ENCODE measurements at regions not wholly inside any gene's neighbourhood (a gene's known extent, or its start where the extent isn't known, plus 50 kb on each side); places are given as distances from the start of the nearest gene placed in this dataset.

DNA sequence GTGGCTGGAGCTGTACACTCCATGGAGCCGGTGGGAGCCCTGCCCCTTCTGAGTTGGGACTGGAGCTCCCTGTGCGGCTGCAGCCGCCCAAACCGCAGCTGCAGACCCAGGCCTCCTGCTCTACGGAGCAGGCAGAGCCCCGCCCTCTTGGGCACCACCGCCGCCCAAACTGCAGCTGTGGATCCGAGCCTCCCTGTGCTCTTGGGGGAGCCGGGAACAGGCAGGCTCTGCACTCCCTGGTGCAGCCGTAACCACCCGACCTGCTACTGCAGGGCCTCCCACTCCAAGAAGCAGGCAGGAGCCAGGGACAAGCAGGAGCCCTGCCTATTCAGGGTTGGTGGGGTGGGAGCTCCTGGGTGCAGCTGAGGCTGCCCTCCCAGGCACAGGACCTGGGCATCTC is 237.5 kb upstream of the ATP6AP2 start:
- DNase-seq: no peak
- no peaks in the 10 kb centered on the region for H3K4me1 ChIP-seq
- H3K27ac ChIP-seq: no peak overlapping the region
- H3K27me3 ChIP-seq: no peaks in the 10 kb centered on the region
- 94% methylated on average over 5 of the region's 12 CpGs; no CpG with 5 or more reads in 1 of the 2 donors for WGBS, 2 donors (ENCODE audit: low coverage in 1 of 2)
- H3K9me3 ChIP-seq: no peaks in the 10 kb centered on the region
- H3K36me3 ChIP-seq: no peaks in the 10 kb centered on the region
- H3K4me3 ChIP-seq: no peak overlapping the region
- in situ Hi-C loops (cut with MboI; ENCODE audit: low pct_ligation_motif_present in 1 of 4, low pct_unique_long_range_greater_than_20kb in 1 of 4, low sequenced_read_pairs in 3 of 4) (no loop called here), intact Hi-C loops (cut with DNase I; ENCODE audit: low total_unique reads) (no loop called here)
- TF ChIP-seq, protein P1, sequence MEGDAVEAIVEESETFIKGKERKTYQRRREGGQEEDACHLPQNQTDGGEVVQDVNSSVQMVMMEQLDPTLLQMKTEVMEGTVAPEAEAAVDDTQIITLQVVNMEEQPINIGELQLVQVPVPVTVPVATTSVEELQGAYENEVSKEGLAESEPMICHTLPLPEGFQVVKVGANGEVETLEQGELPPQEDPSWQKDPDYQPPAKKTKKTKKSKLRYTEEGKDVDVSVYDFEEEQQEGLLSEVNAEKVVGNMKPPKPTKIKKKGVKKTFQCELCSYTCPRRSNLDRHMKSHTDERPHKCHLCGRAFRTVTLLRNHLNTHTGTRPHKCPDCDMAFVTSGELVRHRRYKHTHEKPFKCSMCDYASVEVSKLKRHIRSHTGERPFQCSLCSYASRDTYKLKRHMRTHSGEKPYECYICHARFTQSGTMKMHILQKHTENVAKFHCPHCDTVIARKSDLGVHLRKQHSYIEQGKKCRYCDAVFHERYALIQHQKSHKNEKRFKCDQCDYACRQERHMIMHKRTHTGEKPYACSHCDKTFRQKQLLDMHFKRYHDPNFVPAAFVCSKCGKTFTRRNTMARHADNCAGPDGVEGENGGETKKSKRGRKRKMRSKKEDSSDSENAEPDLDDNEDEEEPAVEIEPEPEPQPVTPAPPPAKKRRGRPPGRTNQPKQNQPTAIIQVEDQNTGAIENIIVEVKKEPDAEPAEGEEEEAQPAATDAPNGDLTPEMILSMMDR (IDR thresholded peaks at IDR 0.05): no peak
- TF ChIP-seq POLR2AphosphoS5 (IDR thresholded peaks at IDR 0.05): no peak
- TF ChIP-seq POLR2A (IDR thresholded peaks at IDR 0.05): no peak
- no peak for TF ChIP-seq EP300 (IDR thresholded peaks at IDR 0.05; ENCODE audit: low read depth)

DNA sequence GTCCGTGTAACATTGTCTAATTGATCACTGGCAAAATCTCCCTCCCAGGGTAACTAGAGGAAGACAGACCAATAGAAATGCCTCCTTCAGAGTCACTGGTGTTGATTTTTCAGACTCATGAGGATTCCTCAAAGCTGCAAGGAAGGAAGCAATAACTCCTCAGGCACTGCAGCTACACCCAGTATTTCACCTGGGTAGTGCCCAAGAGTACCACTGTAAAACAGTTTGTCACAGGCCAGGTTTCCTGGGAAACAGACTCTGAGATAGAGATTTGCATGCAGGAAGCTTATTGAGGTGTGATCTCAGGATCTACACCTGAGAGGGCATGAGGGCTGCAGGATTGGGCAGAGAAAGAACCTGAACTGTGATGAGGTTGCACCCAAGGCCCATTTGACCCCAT is 240.7 kb upstream of the ATP6AP2 start:
- TF ChIP-seq, protein P1 (IDR thresholded peaks at IDR 0.05): no peak
- TF ChIP-seq POLR2A (IDR thresholded peaks at IDR 0.05) (no peak), POLR2AphosphoS5 (IDR thresholded peaks at IDR 0.05) (no peak), EP300 (IDR thresholded peaks at IDR 0.05; ENCODE audit: low read depth) (no peak)
- in situ Hi-C loops (cut with MboI; ENCODE audit: low pct_ligation_motif_present in 1 of 4, low pct_unique_long_range_greater_than_20kb in 1 of 4, low sequenced_read_pairs in 3 of 4) (no loop called here), intact Hi-C loops (cut with DNase I; ENCODE audit: low total_unique reads) (no loop called here)
- 38% methylated on average over 1 of the region's 1 CpG; no CpG with 5 or more reads in 1 of the 2 donors for WGBS, 2 donors (ENCODE audit: low coverage in 1 of 2)
- Histone ChIP-seq H3K4me1 (no peaks in the 10 kb centered on the region), H3K9me3 (no peaks in the 10 kb centered on the region), H3K27me3 (no peaks in the 10 kb centered on the region), H3K27ac (no peak overlapping the region), H3K36me3 (no peaks in the 10 kb centered on the region), H3K4me3 (no peak overlapping the region)
- DNase-seq: no peak

DNA sequence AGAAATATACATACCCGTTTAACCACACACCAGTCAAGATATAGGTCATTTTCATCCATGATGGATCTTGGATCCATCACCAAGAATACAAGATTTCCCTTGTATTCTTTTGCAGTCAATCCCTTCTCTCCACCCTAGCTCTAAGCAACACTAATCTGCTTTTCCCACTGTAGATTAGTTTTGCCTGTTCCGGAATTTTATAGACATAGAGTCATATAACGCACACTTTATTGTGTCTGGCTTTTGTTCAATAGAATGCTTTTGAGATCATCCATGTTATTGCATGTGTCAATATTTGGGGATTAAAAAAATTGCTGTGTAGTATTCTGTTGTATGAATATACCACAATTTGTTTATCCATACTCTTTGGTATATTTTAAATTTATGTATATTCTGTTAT is 235.6 kb upstream of the BCOR start:
- Histone ChIP-seq H3K9me3 (no peaks in the 10 kb centered on the region), H3K36me3 (no peaks in the 10 kb centered on the region), H3K27me3 (no peaks in the 10 kb centered on the region), H3K4me3 (no peak overlapping the region), H3K27ac (no peak overlapping the region), H3K4me1 (no peaks in the 10 kb centered on the region)
- intact Hi-C loops (cut with DNase I; ENCODE audit: low total_unique reads) (no loop called here), in situ Hi-C loops (cut with MboI; ENCODE audit: low pct_ligation_motif_present in 1 of 4, low pct_unique_long_range_greater_than_20kb in 1 of 4, low sequenced_read_pairs in 3 of 4) (no loop called here)
- TF ChIP-seq POLR2A (IDR thresholded peaks at IDR 0.05) (no peak), EP300 (IDR thresholded peaks at IDR 0.05; ENCODE audit: low read depth) (no peak), POLR2AphosphoS5 (IDR thresholded peaks at IDR 0.05) (no peak)
- TF ChIP-seq, protein P1 (IDR thresholded peaks at IDR 0.05): no peak
- DNase-seq: no peak
- 33 to 55% methylated on average over 1 to 3 of the region's 3 CpGs for WGBS, 2 donors (ENCODE audit: low coverage in 1 of 2)

DNA sequence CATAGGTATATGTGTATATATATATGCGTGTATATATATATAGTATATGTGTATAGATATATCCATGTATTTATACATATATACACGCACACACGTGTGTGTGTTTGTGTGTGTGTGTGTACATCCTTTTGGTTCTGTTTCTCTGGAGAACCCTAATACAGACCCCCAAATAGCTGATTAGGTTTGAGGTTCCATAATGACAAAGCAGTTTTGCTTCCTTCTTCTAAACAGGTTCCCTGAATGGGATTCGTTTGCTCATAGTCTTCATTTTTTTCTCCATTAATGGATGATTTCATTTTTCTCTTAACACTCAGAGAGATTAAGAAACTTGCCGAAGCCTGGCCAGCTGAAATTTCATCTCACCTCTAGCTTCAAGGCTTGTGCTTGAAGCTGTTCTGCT is 234.0 kb upstream of the BCOR start:
- WGBS, 2 donors (ENCODE audit: low coverage in 1 of 2): 75 to 76% methylated on average over 5 of the region's 5 CpGs
- Histone ChIP-seq H3K27ac (no peak overlapping the region), H3K4me3 (no peak overlapping the region), H3K27me3 (no peaks in the 10 kb centered on the region), H3K4me1 (no peaks in the 10 kb centered on the region), H3K36me3 (no peaks in the 10 kb centered on the region), H3K9me3 (no peaks in the 10 kb centered on the region)
- in situ Hi-C loops (cut with MboI; ENCODE audit: low pct_ligation_motif_present in 1 of 4, low pct_unique_long_range_greater_than_20kb in 1 of 4, low sequenced_read_pairs in 3 of 4) (no loop called here), intact Hi-C loops (cut with DNase I; ENCODE audit: low total_unique reads) (no loop called here)
- DNase-seq: no peak
- no peak for TF ChIP-seq EP300 (IDR thresholded peaks at IDR 0.05; ENCODE audit: low read depth)

DNA sequence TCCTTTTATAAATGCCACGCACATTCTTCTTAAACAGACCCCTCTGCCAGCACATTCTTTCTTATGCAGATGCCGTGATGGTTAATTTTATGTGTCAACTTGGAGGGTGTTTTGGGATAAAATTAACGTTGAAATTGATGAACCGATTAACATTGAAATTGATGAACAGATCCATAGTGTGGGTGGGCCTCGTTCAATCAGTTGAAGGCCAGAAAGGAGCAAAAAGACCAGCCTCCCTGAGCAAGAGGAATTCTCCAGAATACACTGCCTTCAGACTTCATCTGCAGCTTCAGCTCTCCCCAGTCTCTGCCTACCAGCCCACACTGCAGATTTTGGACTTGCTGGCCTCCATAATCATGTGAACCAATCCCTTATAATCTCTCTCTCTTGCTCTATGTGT is 233.6 kb upstream of the BCOR start:
- in situ Hi-C loops (cut with MboI; ENCODE audit: low pct_ligation_motif_present in 1 of 4, low pct_unique_long_range_greater_than_20kb in 1 of 4, low sequenced_read_pairs in 3 of 4): no loop called here
- Histone ChIP-seq H3K27me3 (no peaks in the 10 kb centered on the region), H3K36me3 (no peaks in the 10 kb centered on the region), H3K4me3 (no peak overlapping the region), H3K4me1 (no peaks in the 10 kb centered on the region), H3K27ac (no peak overlapping the region), H3K9me3 (no peaks in the 10 kb centered on the region)
- TF ChIP-seq, protein P1 (IDR thresholded peaks at IDR 0.05): no peak
- TF ChIP-seq POLR2A (IDR thresholded peaks at IDR 0.05) (no peak), EP300 (IDR thresholded peaks at IDR 0.05; ENCODE audit: low read depth) (no peak), POLR2AphosphoS5 (IDR thresholded peaks at IDR 0.05) (no peak)
- 83% methylated on average over 5 of the region's 5 CpGs; no CpG with 5 or more reads in 1 of the 2 donors for WGBS, 2 donors (ENCODE audit: low coverage in 1 of 2)
- DNase-seq: no peak
- intact Hi-C loops (cut with DNase I; ENCODE audit: low total_unique reads): no loop called here

Data from transverse colon (tissue), 4 donors.